IMR-90 (cell line): ENCODE measurements at regions not wholly inside any gene's neighbourhood (a gene's known extent, or its start where the extent isn't known, plus 50 kb on each side); places are given as distances from the start of the nearest gene placed in this dataset.

Experiments
- ATAC-seq: fragments of 200-7000 bp; cut with Tn5 transposase; 2 replicates; pipeline ENCODE4 v1.9.1; 2020; ENCODE audit warnings: low read depth, mild to moderate bottlenecking, moderate library complexity
- BruUV-seq: library from RNA; stranded (reverse); fragments of 400-500 nt; replicated peaks from 2 replicates; lab custom pipeline; 2021; lab: Mats Ljungman, UMichigan
- CTCF ChIA-PET: fragments of 300-600 bp; formaldehyde crosslinking; extraction: SDS; loops from one replicate; lab custom pipeline; 2021; ENCODE audit warnings: antibody characterized with exemption; lab: Yijun Ruan, JAX
- POLR2A ChIA-PET: fragments of 300-600 bp; sonication (Branson Sonifier 250); formaldehyde crosslinking; loops from one replicate; lab custom pipeline; 2022; ENCODE audit warnings: antibody characterized with exemption; ENCODE audit not compliant: unreplicated experiment; lab: Charles Lee
- DNase-seq: peaks from one replicate; pipeline ENCODE4 v3.0.0; 2013
- H2AFZ ChIP-seq: replicated peaks from 2 replicates; pipeline ENCODE3; 2013; ENCODE audit warnings: low read length, mild to moderate bottlenecking; ENCODE audit not compliant: poor library complexity
- H2AK5ac ChIP-seq: 2 replicates; pipeline ENCODE4 v1.6.1; 2013; ENCODE audit warnings: low read depth, low read length, inconsistent platforms
- H2AK9ac ChIP-seq: replicated peaks from 2 replicates; pipeline ENCODE3; 2013; ENCODE audit warnings: mild to moderate bottlenecking, low read depth, low read length, moderate library complexity; ENCODE audit not compliant: poor library complexity
- H2BK120ac ChIP-seq: 2 replicates; pipeline ENCODE4 v1.6.1; 2013; ENCODE audit warnings: low read depth, low read length, inconsistent platforms
- H2BK15ac ChIP-seq: 3 replicates; pipeline ENCODE4 v1.6.1; 2013; ENCODE audit warnings: low read depth, low read length, inconsistent platforms
- H2BK20ac ChIP-seq: 2 replicates; pipeline ENCODE4 v1.6.1; 2013; ENCODE audit warnings: low read depth, mild to moderate bottlenecking, inconsistent platforms, low read length, moderate library complexity
- H2BK5ac ChIP-seq: 2 replicates; pipeline ENCODE4 v1.6.1; 2013; ENCODE audit warnings: mild to moderate bottlenecking, low read depth, low read length, inconsistent platforms; ENCODE audit not compliant: poor library complexity, severe bottlenecking
- H3K14ac ChIP-seq: replicated peaks from 2 replicates; pipeline ENCODE4 v1.6.1; 2013; ENCODE audit warnings: low read depth, low read length, inconsistent platforms
- H3K18ac ChIP-seq: 2 replicates; pipeline ENCODE4 v1.6.1; 2013; ENCODE audit warnings: low read depth, low read length, control low read depth
- H3K23ac ChIP-seq: 2 replicates; pipeline ENCODE4 v1.6.1; 2013; ENCODE audit warnings: low read depth, low read length, inconsistent platforms
- H3K27ac ChIP-seq: 2 replicates; pipeline ENCODE4 v1.5.1; 2013; ENCODE audit warnings: mild to moderate bottlenecking, control low read depth, low read length; ENCODE audit not compliant: insufficient read depth
- H3K27me3 ChIP-seq: 2 replicates; pipeline ENCODE4 v1.6.1; 2013; ENCODE audit warnings: low read length; ENCODE audit not compliant: control insufficient read depth, insufficient read depth
- H3K36me3 ChIP-seq: 2 replicates; pipeline ENCODE4 v1.6.1; 2013; ENCODE audit warnings: low read length, mixed read lengths; ENCODE audit not compliant: control insufficient read depth, insufficient read depth
- H3K4ac ChIP-seq: 2 replicates; pipeline ENCODE4 v1.6.1; 2013; ENCODE audit warnings: low read depth, low read length, inconsistent platforms
- H3K4me1 ChIP-seq: 2 replicates; pipeline ENCODE4 v1.6.1; 2013; ENCODE audit warnings: low read length, mixed read lengths; ENCODE audit not compliant: control insufficient read depth, insufficient read depth
- H3K4me2 ChIP-seq: 2 replicates; pipeline ENCODE4 v1.6.1; 2013; ENCODE audit warnings: low read depth, mild to moderate bottlenecking, control low read depth, low read length, moderate library complexity
- H3K4me3 ChIP-seq: 2 replicates; pipeline ENCODE4 v1.5.1; 2013; ENCODE audit warnings: low read depth, mild to moderate bottlenecking, control low read depth, low read length, moderate library complexity; ENCODE audit not compliant: insufficient read depth
- H3K56ac ChIP-seq: 2 replicates; pipeline ENCODE4 v1.6.1; 2013; ENCODE audit warnings: low read length, inconsistent platforms; ENCODE audit not compliant: insufficient read depth; ENCODE audit errors: extremely low read depth
- H3K79me1 ChIP-seq, 2 experiments: 2 replicates each; pipeline ENCODE4 v1.6.1; 2013; ENCODE audit warnings: low read length in 2 of 2, inconsistent platforms in 1 of 2, low read depth in 1 of 2
- H3K9ac ChIP-seq: 2 replicates; pipeline ENCODE4 v1.6.1; 2013; ENCODE audit warnings: low read depth, low read length, control low read depth
- H3K9me1 ChIP-seq: 2 replicates; pipeline ENCODE4 v1.6.1; 2013; ENCODE audit warnings: low read length, inconsistent platforms; ENCODE audit not compliant: insufficient read depth
- H3K9me3 ChIP-seq: 2 replicates; pipeline ENCODE4 v1.6.1; 2013; ENCODE audit warnings: low read length; ENCODE audit not compliant: control insufficient read depth, insufficient read depth
- H4K20me1 ChIP-seq: 2 replicates; pipeline ENCODE4 v1.6.1; 2013; ENCODE audit warnings: low read length, inconsistent platforms; ENCODE audit not compliant: insufficient read depth
- H4K5ac ChIP-seq: 2 replicates; pipeline ENCODE4 v1.6.1; 2013; ENCODE audit warnings: mild to moderate bottlenecking, low read depth, low read length, control low read depth
- H4K8ac ChIP-seq, 2 experiments: 2 replicates each; pipeline ENCODE4 v1.6.1; 2013; ENCODE audit warnings: low read depth in 2 of 2, low read length in 2 of 2, control low read depth in 1 of 2, inconsistent platforms in 1 of 2
- H4K91ac ChIP-seq: 2 replicates; pipeline ENCODE4 v1.6.1; 2013; ENCODE audit warnings: low read depth, low read length, inconsistent platforms; ENCODE audit not compliant: insufficient read depth
- BHLHE40 ChIP-seq: fragments of 150-350 bp; IDR thresholded peaks from 2 replicates; pipeline ENCODE4 v1.6.1; 2016; ENCODE audit warnings: mild to moderate bottlenecking, low read depth, low read length
- CEBPB ChIP-seq: IDR thresholded peaks from 2 replicates; pipeline ENCODE4 v1.6.1; 2012; ENCODE audit warnings: low read depth, low read length, improper control_type of control experiment
- NFE2L2 ChIP-seq: fragments of 150-350 bp; IDR thresholded peaks from 2 replicates; pipeline ENCODE4 v1.6.1; 2016; ENCODE audit warnings: low read depth, mild to moderate bottlenecking, low read length
- RAD21 ChIP-seq: IDR thresholded peaks from 2 replicates; pipeline ENCODE4 v1.6.1; 2012; ENCODE audit warnings: low read length, improper control_type of control experiment
- SMC3 ChIP-seq: fragments of 150-350 bp; IDR thresholded peaks from 2 replicates; pipeline ENCODE4 v1.6.1; 2016; ENCODE audit warnings: low read depth, mild to moderate bottlenecking, antibody characterized with exemption, low read length, moderate library complexity
- USF2 ChIP-seq: fragments of 150-350 bp; IDR thresholded peaks from 2 replicates; pipeline ENCODE4 v1.6.1; 2017; ENCODE audit warnings: mild to moderate bottlenecking, antibody characterized with exemption, low read length, low read depth
- WGBS, 2 experiments: methylation state at CpG; one replicate each; pipeline versions ENCODE4 v1.1.5 to v1.1.7; 2013; ENCODE audit warnings: missing lambda C conversion rate in 2 of 2; ENCODE audit not compliant: insufficient read length in 1 of 2; ENCODE audit errors: extremely low coverage in 2 of 2; 5-methylcytosine and 5-hydroxymethylcytosine counted together
- dilution Hi-C: fragments of 300-500 bp; cut with HindIII; formaldehyde crosslinking; loops from one replicate; pipeline ENCODE4 v1.14.3; 2018; ENCODE audit warnings: low sequenced_read_pairs; ENCODE audit not compliant: unreplicated experiment
- in situ Hi-C: fragments of 300-500 bp; cut with MboI; formaldehyde crosslinking; loops from 3 replicates; pipeline ENCODE4 v1.14.3; 2019; ENCODE audit warnings: low sequenced_read_pairs, inconsistent platforms, mixed read lengths
- intact Hi-C: fragments of 100-400 bp; cut with micrococcal nuclease; formaldehyde crosslinking; loops from 2 replicates; pipeline ENCODE4 v1.10.0; 2022

- ATAC-seq (no peak), DNase-seq (no peak)
- no peak overlapping the region for H3K18ac ChIP-seq
- no peak overlapping the region for H3K4me3 ChIP-seq
- H2BK20ac ChIP-seq = no peak overlapping the region
- no CpG with 5 or more reads among the region's 5 CpGs for WGBS, 2 experiments
- no peaks in the 10 kb centered on the region for H3K36me3 ChIP-seq
- H3K56ac ChIP-seq = no peak overlapping the region
- H3K4me1 ChIP-seq = no peaks in the 10 kb centered on the region
- ChIA-PET POLR2A (no interaction called here), CTCF (no interaction called here)
- dilution Hi-C loops (no loop called here), in situ Hi-C loops (no loop called here), intact Hi-C loops (no loop called here)
- H3K9me3 ChIP-seq = 0 out of 2 replicates have a peak, but pooled peaks cover 3% of the 10 kb centered on the region
- no peak overlapping the region for H3K23ac ChIP-seq
- no peak overlapping the region for H4K8ac ChIP-seq
- TF ChIP-seq SMC3 = no peak
- TF ChIP-seq RAD21 = no peak
- TF ChIP-seq USF2 = no peak
- TF ChIP-seq BHLHE40 = no peak
- TF ChIP-seq NFE2L2 = no peak
- no peak for TF ChIP-seq CEBPB
- H3K14ac ChIP-seq = no peak overlapping the region
- H2BK5ac ChIP-seq = no peak overlapping the region
- H2BK120ac ChIP-seq = no peak overlapping the region
- H3K4ac ChIP-seq = no peak overlapping the region
- no TSS peak for BruUV-seq
- no peak overlapping the region for H3K9ac ChIP-seq
- no peak overlapping the region for H3K4me2 ChIP-seq
- no peaks in the 10 kb centered on the region for H3K9me1 ChIP-seq
- no peak overlapping the region for H4K91ac ChIP-seq
- no peaks in the 10 kb centered on the region for H4K20me1 ChIP-seq
- no peak overlapping the region for H4K5ac ChIP-seq
- no peak overlapping the region for H2BK15ac ChIP-seq
- no peak overlapping the region for H3K27ac ChIP-seq
- H2AK9ac ChIP-seq = no peak overlapping the region
- no peak overlapping the region for H2AFZ ChIP-seq
- H3K27me3 ChIP-seq = no peaks in the 10 kb centered on the region
- H3K79me1 ChIP-seq = no peaks in the 10 kb centered on the region
- H2AK5ac ChIP-seq = no peak overlapping the region
Measured at GRCh38 chr18:38250971-38251370, 685.4 kb upstream of the CELF4 start.
